ENCODE measurements at regions not wholly inside any gene's neighbourhood (a gene's known extent, or its start where the extent isn't known, plus 50 kb on each side); places are given as distances from the start of the nearest gene placed in this dataset.
"Not testable (repeated sequence)": the region's sequence is repeated elsewhere in the genome, so short reads cannot be mapped to it uniquely, and the experiment has no call there.

- DNase-seq (ENCODE audit: extremely low read depth, low read depth, low spot score) = no peak
These were observed 875.4 kb upstream of the WWC1 start for GRCh38 chr5:167415779-167416746.

GRCh38 chr5:167417662-167418061 lies 873.8 kb upstream of the WWC1 start:
- no peak for DNase-seq (ENCODE audit: extremely low read depth, low read depth, low spot score)

- DNase-seq (ENCODE audit: extremely low read depth, low read depth, low spot score) = no peak
These were observed 866.3 kb upstream of the WWC1 start for GRCh38 chr5:167425161-167425560.

- DNase-seq (ENCODE audit: extremely low read depth, low read depth, low spot score) = no peak
These were observed 864.9 kb upstream of the WWC1 start for GRCh38 chr5:167426501-167426900.

- not testable (repeated sequence) for DNase-seq (ENCODE audit: extremely low read depth, low read depth, low spot score)
These were observed 863.8 kb upstream of the WWC1 start for GRCh38 chr5:167427641-167428040.

- DNase-seq (ENCODE audit: extremely low read depth, low read depth, low spot score) = no peak
These were observed 850.6 kb upstream of the WWC1 start for GRCh38 chr5:167440846-167441245.

GRCh38 chr5:167442922-167443321 lies 848.5 kb upstream of the WWC1 start:
- no peak for DNase-seq (ENCODE audit: extremely low read depth, low read depth, low spot score)

- DNase-seq (ENCODE audit: extremely low read depth, low read depth, low spot score) = no peak
These were observed 843.7 kb upstream of the WWC1 start for GRCh38 chr5:167447466-167448375.

GRCh38 chr5:167448376-167448775 lies 843.1 kb upstream of the WWC1 start:
- no peak for DNase-seq (ENCODE audit: extremely low read depth, low read depth, low spot score)

- no peak for DNase-seq (ENCODE audit: extremely low read depth, low read depth, low spot score)
These were observed 840.4 kb upstream of the WWC1 start for GRCh38 chr5:167451076-167451475.

GRCh38 chr5:167452136-167452535 lies 839.3 kb upstream of the WWC1 start:
- no peak for DNase-seq (ENCODE audit: extremely low read depth, low read depth, low spot score)

- no peak for DNase-seq (ENCODE audit: extremely low read depth, low read depth, low spot score)
These were observed 838.0 kb upstream of the WWC1 start for GRCh38 chr5:167453246-167454030.

GRCh38 chr5:167458412-167458811 lies 833.0 kb upstream of the WWC1 start:
- no peak for DNase-seq (ENCODE audit: extremely low read depth, low read depth, low spot score)

- no peak for DNase-seq (ENCODE audit: extremely low read depth, low read depth, low spot score)
These were observed 830.9 kb upstream of the WWC1 start for GRCh38 chr5:167460449-167461020.

GRCh38 chr5:167463939-167464338 lies 827.5 kb upstream of the WWC1 start:
- DNase-seq (ENCODE audit: extremely low read depth, low read depth, low spot score) = no peak

GRCh38 chr5:167466992-167467391 lies 824.5 kb upstream of the WWC1 start:
- DNase-seq (ENCODE audit: extremely low read depth, low read depth, low spot score) = no peak

GRCh38 chr5:167472566-167473108 lies 818.8 kb upstream of the WWC1 start:
- DNase-seq (ENCODE audit: extremely low read depth, low read depth, low spot score) = no peak

- DNase-seq (ENCODE audit: extremely low read depth, low read depth, low spot score) = no peak
These were observed 813.3 kb upstream of the WWC1 start for GRCh38 chr5:167478188-167478587.

GRCh38 chr5:167479779-167480178 lies 811.7 kb upstream of the WWC1 start:
- DNase-seq (ENCODE audit: extremely low read depth, low read depth, low spot score) = no peak

- no peak for DNase-seq (ENCODE audit: extremely low read depth, low read depth, low spot score)
These were observed 810.1 kb upstream of the WWC1 start for GRCh38 chr5:167481345-167481744.
